Mononuclear cell (primary cell): ENCODE measurements at regions not wholly inside any gene's neighbourhood (a gene's known extent, or its start where the extent isn't known, plus 50 kb on each side); places are given as distances from the start of the nearest gene placed in this dataset.

Source experiments
- H3K27me3 ChIP-seq: 2 replicates; pipeline ENCODE4 v1.6.0; 2011; ENCODE audit warnings: low read length, control low read depth; ENCODE audit not compliant: insufficient read depth
- H3K4me1 ChIP-seq: 2 replicates; pipeline ENCODE4 v1.5.1; 2011; ENCODE audit warnings: mild to moderate bottlenecking, low read length, control low read depth; ENCODE audit not compliant: insufficient read depth
- H3K4me3 ChIP-seq: 2 replicates; pipeline ENCODE4 v1.5.1; 2011; ENCODE audit warnings: mild to moderate bottlenecking, low read length, moderate library complexity
- H3K9me3 ChIP-seq: 2 replicates; pipeline ENCODE4 v1.5.1; 2011; ENCODE audit warnings: low read depth, mild to moderate bottlenecking, control low read depth, low read length

GRCh38 chr12:24379861-24380521 lies 430.5 kb upstream of the SOX5 start:
- no peaks in the 10 kb centered on the region for H3K4me1 ChIP-seq
- no peaks in the 10 kb centered on the region for H3K27me3 ChIP-seq
- no peak overlapping the region for H3K4me3 ChIP-seq
- no peaks in the 10 kb centered on the region for H3K9me3 ChIP-seq

GRCh38 chr12:24379433-24379832 lies 430.0 kb upstream of the SOX5 start:
- H3K4me3 ChIP-seq, result no peak overlapping the region
- H3K9me3 ChIP-seq, result no peaks in the 10 kb centered on the region
- H3K27me3 ChIP-seq, result no peaks in the 10 kb centered on the region
- H3K4me1 ChIP-seq, result no peaks in the 10 kb centered on the region

- Histone ChIP-seq H3K27me3 (no peaks in the 10 kb centered on the region), H3K4me3 (no peak overlapping the region), H3K9me3 (no peaks in the 10 kb centered on the region), H3K4me1 (no peaks in the 10 kb centered on the region)
Observed at GRCh38 chr12:24378548-24379407, 429.3 kb upstream of the SOX5 start.

GRCh38 chr12:24374452-24374851 lies 425.0 kb upstream of the SOX5 start:
- Histone ChIP-seq H3K9me3 (no peaks in the 10 kb centered on the region), H3K4me3 (no peak overlapping the region), H3K27me3 (no peaks in the 10 kb centered on the region), H3K4me1 (no peaks in the 10 kb centered on the region)

GRCh38 chr12:24373004-24373403 lies 423.5 kb upstream of the SOX5 start:
- no peak overlapping the region for H3K4me3 ChIP-seq
- no peaks in the 10 kb centered on the region for H3K4me1 ChIP-seq
- H3K9me3 ChIP-seq, result no peaks in the 10 kb centered on the region
- no peaks in the 10 kb centered on the region for H3K27me3 ChIP-seq

- no peaks in the 10 kb centered on the region for H3K9me3 ChIP-seq
- no peaks in the 10 kb centered on the region for H3K4me1 ChIP-seq
- no peaks in the 10 kb centered on the region for H3K27me3 ChIP-seq
- H3K4me3 ChIP-seq, result no peak overlapping the region
Observed at GRCh38 chr12:24366514-24366913, 417.0 kb upstream of the SOX5 start.

GRCh38 chr12:24364921-24365320 lies 415.5 kb upstream of the SOX5 start:
- Histone ChIP-seq H3K4me3 (no peak overlapping the region), H3K9me3 (no peaks in the 10 kb centered on the region), H3K4me1 (no peaks in the 10 kb centered on the region), H3K27me3 (no peaks in the 10 kb centered on the region)

GRCh38 chr12:24363177-24363754 lies 413.8 kb upstream of the SOX5 start:
- Histone ChIP-seq H3K4me3 (no peak overlapping the region), H3K4me1 (no peaks in the 10 kb centered on the region), H3K27me3 (no peaks in the 10 kb centered on the region), H3K9me3 (no peaks in the 10 kb centered on the region)

- H3K9me3 ChIP-seq, result no peaks in the 10 kb centered on the region
- H3K4me1 ChIP-seq, result no peaks in the 10 kb centered on the region
- H3K27me3 ChIP-seq, result no peaks in the 10 kb centered on the region
- H3K4me3 ChIP-seq, result no peak overlapping the region
Observed at GRCh38 chr12:24361877-24362580, 412.6 kb upstream of the SOX5 start.

GRCh38 chr12:24360907-24361306 lies 411.4 kb upstream of the SOX5 start:
- no peaks in the 10 kb centered on the region for H3K4me1 ChIP-seq
- no peak overlapping the region for H3K4me3 ChIP-seq
- H3K9me3 ChIP-seq, result no peaks in the 10 kb centered on the region
- H3K27me3 ChIP-seq, result no peaks in the 10 kb centered on the region

GRCh38 chr12:24360461-24360860 lies 411.0 kb upstream of the SOX5 start:
- H3K4me1 ChIP-seq, result no peaks in the 10 kb centered on the region
- no peak overlapping the region for H3K4me3 ChIP-seq
- H3K27me3 ChIP-seq, result no peaks in the 10 kb centered on the region
- no peaks in the 10 kb centered on the region for H3K9me3 ChIP-seq

GRCh38 chr12:24360057-24360456 lies 410.6 kb upstream of the SOX5 start:
- Histone ChIP-seq H3K4me3 (no peak overlapping the region), H3K27me3 (no peaks in the 10 kb centered on the region), H3K9me3 (no peaks in the 10 kb centered on the region), H3K4me1 (no peaks in the 10 kb centered on the region)

GRCh38 chr12:24359418-24359817 lies 409.9 kb upstream of the SOX5 start:
- Histone ChIP-seq H3K4me1 (no peaks in the 10 kb centered on the region), H3K9me3 (no peaks in the 10 kb centered on the region), H3K4me3 (no peak overlapping the region), H3K27me3 (no peaks in the 10 kb centered on the region)

GRCh38 chr12:24356240-24356804 lies 406.9 kb upstream of the SOX5 start:
- H3K4me1 ChIP-seq, result no peaks in the 10 kb centered on the region
- H3K27me3 ChIP-seq, result no peaks in the 10 kb centered on the region
- no peaks in the 10 kb centered on the region for H3K9me3 ChIP-seq
- H3K4me3 ChIP-seq, result no peak overlapping the region

- Histone ChIP-seq H3K27me3 (no peaks in the 10 kb centered on the region), H3K4me3 (no peak overlapping the region), H3K4me1 (no peaks in the 10 kb centered on the region), H3K9me3 (no peaks in the 10 kb centered on the region)
Observed at GRCh38 chr12:24352363-24352762, 402.9 kb upstream of the SOX5 start.
